Neuronal stem cell (in vitro differentiated cells): ENCODE measurements at regions not wholly inside any gene's neighbourhood (a gene's known extent, or its start where the extent isn't known, plus 50 kb on each side); places are given as distances from the start of the nearest gene placed in this dataset.

Source experiments
- DNase-seq: peaks from one replicate; pipeline ENCODE4 v3.0.0-alpha.2; 2013; ENCODE audit warnings: low spot score
- H2AFZ ChIP-seq: one replicate; pipeline ENCODE4 v1.6.1; 2013; ENCODE audit warnings: mild to moderate bottlenecking, low read length, inconsistent platforms
- H2AK5ac ChIP-seq: 2 replicates; pipeline ENCODE4 v1.6.1; 2013; ENCODE audit warnings: low read depth, mild to moderate bottlenecking, inconsistent platforms, low read length, moderate library complexity, mixed read lengths
- H2BK120ac ChIP-seq: 2 replicates; pipeline ENCODE4 v1.6.1; 2013; ENCODE audit warnings: low read depth, mild to moderate bottlenecking, inconsistent platforms, low read length, moderate library complexity, mixed read lengths
- H2BK12ac ChIP-seq: one replicate; pipeline ENCODE4 v1.6.1; 2013; ENCODE audit warnings: low read length, inconsistent platforms
- H2BK15ac ChIP-seq: 2 replicates; pipeline ENCODE4 v1.6.1; 2013; ENCODE audit warnings: mild to moderate bottlenecking, low read length, inconsistent platforms, mixed read lengths
- H2BK5ac ChIP-seq: one replicate; pipeline ENCODE4 v1.6.1; 2013; ENCODE audit warnings: inconsistent platforms, mild to moderate bottlenecking, low read length, moderate library complexity
- H3K14ac ChIP-seq: one replicate; pipeline ENCODE4 v1.6.1; 2013; ENCODE audit warnings: low read length, inconsistent platforms
- H3K18ac ChIP-seq: 2 replicates; pipeline ENCODE4 v1.6.1; 2013; ENCODE audit warnings: low read length, inconsistent platforms
- H3K23ac ChIP-seq: 2 replicates; pipeline ENCODE4 v1.6.1; 2013; ENCODE audit warnings: low read depth, mild to moderate bottlenecking, mixed read lengths, low read length, inconsistent platforms; ENCODE audit not compliant: poor library complexity
- H3K27ac ChIP-seq: replicated peaks from 3 replicates; pipeline ENCODE4 v1.5.1; 2013; ENCODE audit warnings: low read length, inconsistent platforms
- H3K27me3 ChIP-seq, 3 experiments: 2 replicates each; pipeline ENCODE4 v1.6.1; 2013; ENCODE audit warnings: low read length in 3 of 3, mild to moderate bottlenecking in 2 of 3, inconsistent platforms in 1 of 3, low read depth in 1 of 3, mixed read lengths in 1 of 3, moderate library complexity in 1 of 3; ENCODE audit not compliant: control insufficient read depth in 3 of 3, insufficient read depth in 3 of 3
- H3K36me3 ChIP-seq, 2 donors: replicated peaks in 1 of 2; 2 replicates each; pipeline ENCODE4 v1.6.1; 2013; ENCODE audit warnings: low read length in 2 of 2; ENCODE audit not compliant: control insufficient read depth in 2 of 2, insufficient read depth in 2 of 2
- H3K4ac ChIP-seq: 2 replicates; pipeline ENCODE4 v1.6.1; 2013; ENCODE audit warnings: inconsistent platforms, mild to moderate bottlenecking, low read length, moderate library complexity
- H3K4me1 ChIP-seq, 2 donors: 1 replicate in 1 of 2; 2 replicates in 1 of 2; pipeline ENCODE4 v1.6.1; 2013; ENCODE audit warnings: low read length in 2 of 2, low read depth in 1 of 2; ENCODE audit not compliant: control insufficient read depth in 2 of 2, insufficient read depth in 1 of 2
- H3K4me2 ChIP-seq: one replicate; pipeline ENCODE4 v1.6.1; 2013; ENCODE audit warnings: mild to moderate bottlenecking, low read length, inconsistent platforms; ENCODE audit not compliant: insufficient read depth, poor library complexity, severe bottlenecking
- H3K4me3 ChIP-seq, 2 donors: 2 replicates each; pipeline ENCODE4 v1.5.1; 2013; ENCODE audit warnings: low read length in 2 of 2, mild to moderate bottlenecking in 2 of 2, inconsistent platforms in 1 of 2, moderate library complexity in 1 of 2
- H3K79me1 ChIP-seq: one replicate; pipeline ENCODE4 v1.6.1; 2013; ENCODE audit warnings: low read depth, mild to moderate bottlenecking, inconsistent platforms, low read length, moderate library complexity
- H3K9ac ChIP-seq: one replicate; pipeline ENCODE4 v1.6.1; 2013; ENCODE audit warnings: mild to moderate bottlenecking, low read depth, low read length, inconsistent platforms; ENCODE audit not compliant: poor library complexity
- H3K9me3 ChIP-seq, 2 donors: replicated peaks in 1 of 2; 2 replicates each; pipeline versions ENCODE3 to v1.6.1; 2013; ENCODE audit warnings: low read length in 2 of 2, mild to moderate bottlenecking in 2 of 2, inconsistent platforms in 1 of 2, low read depth in 1 of 2, mixed read lengths in 1 of 2, moderate library complexity in 1 of 2; ENCODE audit not compliant: control insufficient read depth in 2 of 2, insufficient read depth in 1 of 2
- H4K8ac ChIP-seq: one replicate; pipeline ENCODE4 v1.6.1; 2013; ENCODE audit warnings: low read depth, mild to moderate bottlenecking, inconsistent platforms, low read length, moderate library complexity
- H4K91ac ChIP-seq: one replicate; pipeline ENCODE4 v1.6.1; 2013; ENCODE audit warnings: low read length, low read depth, mild to moderate bottlenecking, inconsistent platforms; ENCODE audit not compliant: poor library complexity
- WGBS, 2 donors: extraction: QIAGEN DNeasy Blood & Tissue Kit; methylation state at CpG; one replicate each; pipeline ENCODE4 v1.1.7; 2013; ENCODE audit warnings: missing lambda C conversion rate in 2 of 2, mixed read lengths in 1 of 2; ENCODE audit not compliant: insufficient read length in 2 of 2, insufficient replicate concordance in 1 of 2; ENCODE audit errors: extremely low coverage in 2 of 2; 5-methylcytosine and 5-hydroxymethylcytosine counted together

DNA sequence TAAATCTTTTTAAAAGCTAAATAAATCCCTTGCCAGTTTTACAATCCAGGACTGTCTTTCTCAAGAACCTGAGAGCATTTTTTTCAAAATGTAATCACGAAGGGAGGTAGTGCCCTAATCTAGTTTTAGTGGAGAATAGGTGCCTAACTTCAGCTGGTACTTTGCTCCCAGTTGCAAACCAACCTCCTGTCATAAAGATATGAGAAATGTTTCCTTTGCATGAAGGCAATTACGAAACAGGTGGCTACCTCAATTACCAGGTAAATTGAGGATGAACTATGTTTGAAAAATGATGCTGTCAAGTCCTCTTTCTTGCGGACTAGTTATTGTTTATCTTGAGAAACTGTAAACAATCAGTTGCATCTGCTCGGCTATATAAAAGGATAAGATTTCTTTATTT, 437.9 kb downstream of the DAD1 start:
- Histone ChIP-seq H2BK12ac (no peak overlapping the region), H4K8ac (no peak overlapping the region), H3K79me1 (no peaks in the 10 kb centered on the region), H3K18ac (no peak overlapping the region), H2BK120ac (no peak overlapping the region), H3K27ac (no peak overlapping the region), H4K91ac (no peak overlapping the region), H3K4me3 (no peak overlapping the region), H2BK5ac (no peak overlapping the region), H2AK5ac (no peak overlapping the region), H2AFZ (no peak overlapping the region), H3K9ac (no peak overlapping the region), H3K27me3 (no peaks in the 10 kb centered on the region), H3K23ac (no peak overlapping the region), H3K14ac (no peak overlapping the region), H3K4me2 (no peak overlapping the region), H3K9me3 (peaks cover 0 to 9% of the 10 kb centered on the region in 2 donors), H3K4ac (no peak overlapping the region), H2BK15ac (no peak overlapping the region), H3K36me3 (no peaks in the 10 kb centered on the region), H3K4me1 (no peaks in the 10 kb centered on the region)
- DNase-seq = no peak
- no CpG with 5 or more reads among the region's 4 CpGs for WGBS, 2 donors

DNA sequence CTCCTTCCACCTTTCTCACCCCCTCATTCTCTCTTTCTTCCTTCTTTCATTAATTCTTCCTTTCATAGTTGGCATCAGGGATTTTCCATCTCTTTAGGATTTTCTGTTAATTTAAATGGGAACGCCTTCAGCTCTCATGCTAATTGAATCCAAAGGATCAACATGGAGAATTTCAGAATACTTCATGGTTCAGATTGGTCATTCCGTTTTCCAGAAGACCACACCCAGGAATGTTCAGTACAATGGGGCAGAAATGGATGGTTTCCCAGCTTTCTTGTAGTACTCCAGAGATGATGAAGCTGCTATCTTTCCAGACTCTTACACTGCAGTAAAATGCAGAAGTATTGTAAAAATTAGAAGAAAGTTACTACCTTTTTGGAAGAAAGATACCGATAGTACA, 440.0 kb downstream of the DAD1 start:
- H2AFZ ChIP-seq = no peak overlapping the region
- H2BK12ac ChIP-seq = no peak overlapping the region
- WGBS, 2 donors = no CpG with 5 or more reads among the region's 3 CpGs
- H2BK15ac ChIP-seq = no peak overlapping the region
- no peaks in the 10 kb centered on the region for H3K4me1 ChIP-seq
- no peak overlapping the region for H3K27ac ChIP-seq
- H2BK120ac ChIP-seq = no peak overlapping the region
- DNase-seq = no peak
- H3K4me3 ChIP-seq = no peak overlapping the region
- H2AK5ac ChIP-seq = no peak overlapping the region
- H4K8ac ChIP-seq = no peak overlapping the region
- H3K4ac ChIP-seq = no peak overlapping the region
- no peak overlapping the region for H2BK5ac ChIP-seq
- no peaks in the 10 kb centered on the region for H3K27me3 ChIP-seq
- no peaks in the 10 kb centered on the region for H3K79me1 ChIP-seq
- H3K4me2 ChIP-seq = no peak overlapping the region
- H3K9ac ChIP-seq = no peak overlapping the region
- no peak overlapping the region for H3K14ac ChIP-seq
- H3K36me3 ChIP-seq = no peaks in the 10 kb centered on the region
- H4K91ac ChIP-seq = no peak overlapping the region
- no peak overlapping the region for H3K23ac ChIP-seq
- no peak overlapping the region for H3K18ac ChIP-seq
- peaks cover 0 to 9% of the 10 kb centered on the region in 2 donors for H3K9me3 ChIP-seq

DNA sequence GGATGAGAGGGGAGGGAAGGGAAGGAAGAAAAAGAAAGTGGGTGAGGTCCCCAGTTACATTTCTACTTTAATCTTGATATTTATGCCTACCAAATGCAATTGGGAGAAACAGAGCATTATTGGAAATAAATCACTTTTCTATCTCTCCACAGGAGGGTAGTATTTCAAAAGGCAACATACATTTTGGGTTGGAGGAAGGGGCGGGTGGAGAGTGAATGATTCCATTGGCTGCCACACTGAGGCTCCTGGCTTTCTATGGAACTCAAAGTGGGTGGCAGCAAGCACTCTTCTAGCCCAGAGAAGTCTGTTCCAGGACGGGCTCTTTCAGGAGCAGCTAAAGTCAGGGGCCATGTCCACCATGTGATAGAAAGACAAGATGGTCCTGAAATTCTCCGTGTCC, 441.3 kb downstream of the DAD1 start:
- H3K79me1 ChIP-seq = no peaks in the 10 kb centered on the region
- no peak overlapping the region for H4K8ac ChIP-seq
- H3K27me3 ChIP-seq = no peaks in the 10 kb centered on the region
- no peak overlapping the region for H2BK5ac ChIP-seq
- H3K36me3 ChIP-seq = no peaks in the 10 kb centered on the region
- H3K27ac ChIP-seq = no peak overlapping the region
- no peak overlapping the region for H3K23ac ChIP-seq
- no peak overlapping the region for H2BK12ac ChIP-seq
- H3K4me3 ChIP-seq = no peak overlapping the region
- no peak overlapping the region for H2AFZ ChIP-seq
- no CpG with 5 or more reads among the region's 3 CpGs for WGBS, 2 donors
- H3K9me3 ChIP-seq = peaks cover 0 to 6% of the 10 kb centered on the region in 2 donors
- H4K91ac ChIP-seq = no peak overlapping the region
- no peak overlapping the region for H2BK15ac ChIP-seq
- H3K18ac ChIP-seq = no peak overlapping the region
- no peak overlapping the region for H2BK120ac ChIP-seq
- no peak overlapping the region for H3K4me2 ChIP-seq
- no peak overlapping the region for H2AK5ac ChIP-seq
- no peak overlapping the region for H3K14ac ChIP-seq
- H3K9ac ChIP-seq = no peak overlapping the region
- H3K4ac ChIP-seq = no peak overlapping the region
- DNase-seq = no peak
- no peaks in the 10 kb centered on the region for H3K4me1 ChIP-seq

DNA sequence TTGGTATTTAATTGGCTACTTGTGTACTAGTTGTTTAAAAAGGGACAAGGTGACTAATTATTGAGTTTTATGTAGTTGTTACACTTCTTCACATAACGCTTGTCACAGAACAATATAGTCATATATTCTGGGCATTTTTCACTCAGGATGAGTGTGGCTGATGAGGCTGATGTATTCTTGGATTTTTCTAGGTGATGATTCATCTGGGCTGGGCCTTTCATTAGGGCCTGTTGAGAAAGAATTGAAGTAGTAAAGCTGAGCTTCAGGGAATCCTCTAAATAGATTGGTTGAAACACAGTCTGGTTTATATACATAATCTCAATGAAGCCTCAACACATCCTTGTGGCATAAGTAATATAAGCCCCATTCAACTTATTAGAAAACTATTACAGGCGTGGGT, 445.7 kb downstream of the DAD1 start:
- Histone ChIP-seq H3K9me3 (no peaks in the 10 kb centered on the region), H3K14ac (no peak overlapping the region), H3K27ac (no peak overlapping the region), H4K8ac (no peak overlapping the region), H3K18ac (no peak overlapping the region), H3K4me2 (no peak overlapping the region), H2BK5ac (no peak overlapping the region), H2AK5ac (no peak overlapping the region), H3K4ac (no peak overlapping the region), H3K27me3 (no peaks in the 10 kb centered on the region), H3K79me1 (no peaks in the 10 kb centered on the region), H2BK15ac (no peak overlapping the region), H3K23ac (no peak overlapping the region), H3K36me3 (no peaks in the 10 kb centered on the region), H3K4me3 (no peak overlapping the region), H2AFZ (no peak overlapping the region), H2BK120ac (no peak overlapping the region), H3K9ac (no peak overlapping the region), H2BK12ac (no peak overlapping the region), H4K91ac (no peak overlapping the region), H3K4me1 (no peaks in the 10 kb centered on the region)
- DNase-seq = no peak
- WGBS, 2 donors = no CpG with 5 or more reads among the region's 2 CpGs
